Left kidney (tissue), 1 donor: ENCODE measurements at regions not wholly inside any gene's neighbourhood (a gene's known extent, or its start where the extent isn't known, plus 50 kb on each side); places are given as distances from the start of the nearest gene placed in this dataset.
"Not testable (repeated sequence)": the region's sequence is repeated elsewhere in the genome, so short reads cannot be mapped to it uniquely, and the experiment has no call there.

Experiments used
- DNase-seq: peaks from one replicate; pipeline ENCODE4 v3.0.0-alpha.2; 2013

DNA sequence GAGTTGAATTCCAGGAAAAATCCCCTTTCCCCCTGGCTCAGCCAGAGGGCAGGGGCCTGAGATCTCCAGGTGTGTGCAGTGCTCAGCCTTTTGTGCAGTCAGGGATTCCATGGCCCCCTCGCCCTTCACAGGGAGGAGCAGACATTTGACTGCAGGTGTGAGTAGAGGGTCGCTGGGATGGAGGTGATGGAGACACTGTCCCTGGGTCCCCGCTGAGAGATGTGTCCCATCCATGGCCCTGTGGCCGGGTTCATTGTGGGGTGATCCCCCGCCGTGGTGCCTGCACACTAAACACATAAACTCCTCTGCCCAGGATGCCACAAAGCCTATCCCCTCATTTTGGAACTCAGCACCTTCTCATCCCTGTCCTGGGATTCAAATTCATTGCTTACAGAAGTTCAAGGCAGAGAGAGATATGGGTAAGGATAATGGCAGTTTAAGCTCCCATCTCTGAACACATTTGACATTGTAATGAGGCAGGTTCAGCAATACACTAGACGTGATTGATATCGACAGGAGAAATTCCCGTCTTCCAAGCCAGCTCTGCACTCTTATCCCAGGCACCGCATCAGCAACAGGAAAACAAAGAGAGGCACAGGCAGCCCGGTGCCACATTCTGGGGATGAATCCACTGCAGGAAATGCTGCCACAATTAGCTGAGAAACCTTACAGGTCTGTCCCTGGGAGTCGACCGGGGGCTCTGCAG is 55.3 kb upstream of the SFSWAP start:
- not testable (repeated sequence) for DNase-seq

GRCh38 chr12:131656796-131657195 is 54.1 kb upstream of the SFSWAP start:
- not testable (repeated sequence) for DNase-seq

- not testable (repeated sequence) for DNase-seq
Observed at GRCh38 chr12:131658605-131659004, 52.3 kb upstream of the SFSWAP start.

DNA sequence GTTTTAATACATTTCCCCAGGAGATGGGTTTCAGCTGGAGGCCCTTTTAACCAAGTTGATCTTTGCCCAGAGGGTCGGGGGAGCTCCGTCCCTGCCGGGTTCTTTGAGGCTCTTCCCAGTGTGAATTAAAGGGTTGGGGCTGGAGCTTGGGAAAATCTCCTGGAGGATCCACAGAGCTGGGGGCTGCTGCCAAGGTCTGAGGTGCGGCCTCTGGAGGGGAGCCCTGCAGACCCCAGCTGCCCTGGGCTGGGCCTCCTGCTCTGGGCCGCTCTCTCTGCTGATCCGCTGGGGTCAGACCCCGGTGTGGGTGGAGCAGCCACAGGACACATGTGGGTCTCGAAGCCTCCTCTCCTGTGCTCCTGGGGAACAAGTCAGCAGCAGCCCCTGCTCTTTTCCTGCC is 51.4 kb upstream of the SFSWAP start:
- DNase-seq = not testable (repeated sequence)

GRCh38 chr12:131659976-131660375 is 50.9 kb upstream of the SFSWAP start:
- not testable (repeated sequence) for DNase-seq

- not testable (repeated sequence) for DNase-seq
Observed at GRCh38 chr12:131660401-131660800, 50.5 kb upstream of the SFSWAP start.
